ENCODE measurements at regions not wholly inside any gene's neighbourhood (a gene's known extent, or its start where the extent isn't known, plus 50 kb on each side); places are given as distances from the start of the nearest gene placed in this dataset.
"Not testable (repeated sequence)": the region's sequence is repeated elsewhere in the genome, so short reads cannot be mapped to it uniquely, and the experiment has no call there.

DNA sequence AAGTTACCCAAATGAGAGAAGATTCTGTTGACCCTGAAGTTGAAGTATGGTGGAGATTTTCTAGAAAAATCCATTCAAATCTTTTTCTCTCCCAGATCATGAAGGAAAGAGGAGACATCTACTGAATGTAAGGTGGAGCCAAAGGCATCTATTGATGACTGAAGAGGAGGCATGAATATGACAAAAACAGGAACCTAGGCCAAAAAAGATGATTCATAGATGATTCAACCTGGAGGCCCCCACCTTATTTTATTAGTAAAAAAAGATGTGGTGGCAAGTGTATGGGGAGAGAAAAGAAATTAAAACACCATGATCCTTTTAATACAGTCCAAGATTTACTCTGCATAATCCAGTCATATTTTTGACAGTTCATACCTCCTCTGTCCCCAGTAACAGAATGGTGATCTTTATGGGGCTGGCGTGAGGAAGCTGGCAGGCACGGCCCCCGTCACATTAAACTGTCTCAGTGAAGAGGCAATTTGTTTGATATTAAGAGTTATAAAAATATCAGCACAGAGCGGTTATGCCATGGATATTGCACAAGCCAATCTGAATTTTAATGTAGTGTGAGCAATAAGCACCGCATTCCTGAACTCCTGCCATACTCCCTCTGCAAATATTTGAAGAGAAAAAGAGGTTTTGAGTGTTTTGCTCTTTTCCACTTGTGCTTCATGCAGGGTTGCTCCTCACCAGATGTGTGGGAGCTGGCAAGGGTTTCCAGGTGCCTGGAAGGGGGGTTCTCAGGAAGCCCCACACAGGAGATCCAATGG lies 94.4 kb downstream of the TRIM43 start:
- peak; percentile 56 for DNase-seq (ENCODE audit: low spot score)

DNA sequence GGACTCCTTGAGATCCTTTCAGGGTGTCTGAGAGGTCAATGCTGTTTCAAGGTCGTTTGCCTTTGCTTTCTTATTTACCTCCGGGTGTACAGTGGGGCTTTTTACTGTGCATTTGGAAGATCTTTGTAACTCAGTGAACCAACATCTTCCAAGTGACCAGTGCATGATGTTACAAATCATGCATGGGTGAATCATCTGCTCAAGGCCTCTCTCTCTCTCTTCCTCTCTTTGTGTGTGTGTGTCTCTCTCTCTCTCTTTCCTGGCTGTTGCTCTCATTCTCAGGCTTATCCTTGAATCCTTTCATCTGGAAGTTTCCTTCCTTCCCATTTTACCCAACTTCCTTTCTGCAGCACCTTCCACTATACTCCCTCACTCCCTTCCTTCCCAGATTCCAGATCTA lies 96.1 kb downstream of the TRIM43 start:
- peak; percentile 73 for DNase-seq (ENCODE audit: low spot score)

DNA sequence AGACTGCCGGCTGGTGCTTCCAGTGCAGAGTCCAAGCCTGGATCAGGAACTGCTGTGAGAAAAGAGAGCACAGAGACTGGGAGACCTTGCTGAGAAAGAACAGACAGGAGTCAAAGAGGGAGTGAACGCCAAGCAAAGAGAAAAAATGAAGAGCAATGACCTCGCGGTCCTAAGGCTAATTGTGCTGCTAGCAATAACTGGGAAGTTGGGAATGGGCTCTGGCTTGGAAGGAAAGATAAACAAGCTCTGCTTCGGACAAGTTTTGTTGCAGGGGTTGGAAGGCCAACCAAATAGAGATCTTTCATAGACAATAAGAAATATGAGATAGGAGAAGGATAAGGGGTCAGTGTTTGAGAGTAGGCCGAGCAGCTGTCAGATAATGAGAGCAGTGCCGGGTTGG lies 99.4 kb downstream of the TRIM43 start:
- DNase-seq (ENCODE audit: low spot score): not testable (repeated sequence)

DNA sequence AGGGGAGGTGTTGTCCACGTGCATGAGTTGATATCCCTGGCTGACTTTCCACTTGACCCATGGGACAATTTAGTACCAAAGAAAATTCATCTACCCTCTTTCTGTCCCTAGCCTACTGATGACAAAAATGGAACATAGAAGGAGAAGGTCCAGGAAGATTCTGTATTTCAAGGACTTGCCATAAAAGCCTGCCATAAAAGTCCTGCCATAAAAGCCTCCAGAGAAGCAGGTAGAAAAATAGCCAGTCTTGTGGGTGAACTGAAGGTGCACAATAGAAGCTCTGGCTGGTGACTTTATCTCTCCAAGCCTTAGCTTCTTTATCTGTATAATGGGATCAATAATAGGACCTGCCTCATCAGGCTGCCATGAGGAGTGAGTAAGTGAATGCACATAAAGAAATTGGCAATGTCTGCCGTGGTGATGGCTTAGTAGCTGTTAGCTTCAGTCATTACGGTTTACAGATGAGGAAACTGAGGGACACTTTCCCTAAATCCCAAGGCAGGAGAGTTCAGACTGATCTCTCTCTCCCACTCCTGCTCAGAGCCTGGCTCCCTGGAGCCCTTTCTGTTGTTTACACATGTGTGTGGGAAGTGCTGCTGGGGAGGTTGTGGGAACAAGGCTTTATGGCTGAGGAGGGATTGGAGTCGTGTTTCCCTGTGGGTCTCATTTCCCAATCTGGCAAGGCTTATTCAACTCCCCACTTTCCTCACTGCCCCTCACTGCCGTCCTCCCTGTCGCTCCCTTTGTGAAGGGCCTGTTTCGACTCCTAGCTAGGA lies 101.5 kb downstream of the TRIM43 start:
- DNase-seq (ENCODE audit: low spot score): not testable (repeated sequence)

DNA sequence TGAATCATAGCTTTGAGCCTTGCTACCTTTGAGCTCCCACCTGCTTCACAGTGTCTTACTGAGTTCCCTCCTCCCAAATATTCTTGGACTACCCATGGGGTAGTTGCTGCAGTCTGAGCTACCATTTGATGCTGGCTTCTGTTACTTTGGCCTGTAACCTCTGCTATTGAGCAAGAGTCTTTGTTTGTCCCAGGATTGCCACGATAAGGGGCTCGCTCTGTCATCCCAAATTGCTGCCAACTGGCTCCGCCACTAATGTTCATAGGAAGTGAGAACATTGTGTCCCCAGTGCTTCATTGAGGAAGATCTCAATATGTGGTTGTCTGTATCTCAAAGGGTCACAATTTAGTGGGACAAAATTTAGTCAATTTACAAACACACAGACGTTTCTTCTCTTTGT lies 103.8 kb downstream of the TRIM43 start:
- no peak for DNase-seq (ENCODE audit: low spot score)

DNA sequence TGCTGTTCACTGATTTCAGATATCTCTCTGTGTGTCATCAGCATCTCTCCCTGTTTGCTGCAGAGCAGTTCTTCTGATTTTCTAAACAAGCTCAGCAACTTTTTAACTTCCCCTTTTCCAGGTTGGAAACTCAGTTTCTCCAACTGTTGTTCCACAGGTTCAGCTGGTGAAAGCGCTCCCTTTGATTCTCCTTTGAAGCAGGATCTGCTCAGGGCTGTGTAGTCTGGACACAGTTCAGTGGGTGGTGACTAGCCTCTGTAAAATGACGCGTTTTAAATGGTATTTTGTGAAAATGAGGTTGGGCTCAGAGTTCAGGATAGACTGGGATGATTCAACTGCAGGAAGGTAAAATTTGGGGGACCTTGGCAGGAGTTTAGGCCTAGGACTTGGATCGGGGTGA lies 106.3 kb downstream of the TRIM43 start:
- no peak for DNase-seq (ENCODE audit: low spot score)

DNA sequence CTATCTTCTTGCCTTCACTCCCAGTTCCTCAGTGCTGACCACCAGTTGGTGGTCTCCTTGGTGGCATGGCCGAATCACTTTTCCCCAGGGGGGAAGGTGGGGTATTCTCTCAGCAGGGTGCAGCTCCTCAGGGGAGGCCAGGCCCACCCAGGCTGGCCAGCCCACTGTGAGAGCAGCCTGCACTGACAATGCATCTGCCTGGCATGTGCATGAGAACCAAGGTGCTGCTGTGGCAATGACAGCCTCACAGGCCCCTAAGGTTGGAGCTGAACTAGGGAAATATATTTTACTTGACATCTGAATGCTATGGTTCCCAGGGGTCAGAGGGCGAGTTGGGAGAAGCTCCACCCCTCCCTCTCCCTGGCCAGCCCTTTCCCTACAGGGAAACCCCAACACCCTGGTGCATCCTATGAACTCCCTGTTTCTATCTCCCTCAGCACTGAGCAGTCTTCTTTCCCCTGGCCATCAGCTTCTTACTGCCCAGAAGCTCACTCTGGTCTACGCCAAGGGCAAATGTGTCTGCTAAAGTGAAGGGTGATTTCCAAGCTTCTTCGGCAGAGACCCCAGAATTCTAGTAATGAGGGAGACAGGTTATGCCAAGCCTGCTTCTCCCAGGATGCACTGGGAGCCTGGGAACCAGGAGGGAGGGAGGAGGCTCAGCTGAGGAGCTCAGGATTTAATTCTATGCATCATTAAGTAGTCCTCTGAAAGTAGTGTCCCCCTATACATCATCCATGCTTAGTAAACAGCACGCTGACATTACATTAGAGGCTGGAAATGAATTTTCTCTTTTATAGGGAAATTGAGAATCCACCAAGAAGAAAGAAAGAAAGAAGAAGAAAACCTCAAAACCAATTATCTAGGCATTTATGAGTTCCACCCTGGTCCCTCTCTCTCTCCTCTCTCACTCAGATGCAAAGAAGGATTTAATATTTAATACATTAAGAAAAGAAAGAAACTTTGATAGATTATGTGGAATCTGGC lies 107.7 kb downstream of the TRIM43 start:
- DNase-seq (ENCODE audit: low spot score): not testable (repeated sequence)

DNA sequence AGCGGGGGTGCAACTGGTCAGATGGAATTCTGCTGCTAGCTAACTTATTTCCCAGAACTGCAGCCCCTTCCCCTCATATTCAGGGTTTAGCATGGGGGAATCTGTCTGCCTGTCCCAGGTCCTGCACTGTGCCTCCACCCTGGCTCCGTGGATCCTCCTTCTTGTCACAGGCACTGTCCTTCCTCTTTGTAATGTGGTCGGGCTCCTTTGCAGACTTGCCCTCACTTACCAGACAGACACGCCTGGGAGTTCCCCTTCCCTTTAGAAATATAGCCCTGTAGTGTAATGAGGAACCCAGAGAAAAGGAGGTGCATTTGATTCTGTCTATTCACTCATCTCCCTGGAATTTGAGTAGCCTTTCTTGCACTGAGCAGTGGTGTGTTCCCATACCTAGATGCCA lies 108.7 kb downstream of the TRIM43 start:
- DNase-seq (ENCODE audit: low spot score): no peak

DNA sequence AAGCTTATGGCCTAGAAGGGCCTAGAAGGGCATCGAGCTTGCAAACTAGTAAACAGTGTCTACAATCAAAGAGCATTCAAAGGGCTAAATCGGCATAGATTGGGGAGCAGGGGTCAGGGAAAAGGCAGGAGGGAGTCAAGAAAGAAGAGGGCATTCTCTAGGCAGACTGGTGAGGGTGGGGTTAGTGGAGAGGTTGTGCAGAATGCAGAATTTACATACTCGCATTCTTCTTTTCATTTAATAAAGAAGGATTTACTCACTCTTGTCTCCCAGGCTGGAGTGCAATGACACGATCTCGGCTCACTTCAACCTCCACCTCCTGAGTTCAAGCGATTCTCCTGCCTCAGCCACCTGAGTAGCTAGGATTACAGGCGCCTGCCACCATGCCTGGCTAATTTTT lies 110.7 kb downstream of the TRIM43 start:
- DNase-seq (ENCODE audit: low spot score): no peak

DNA sequence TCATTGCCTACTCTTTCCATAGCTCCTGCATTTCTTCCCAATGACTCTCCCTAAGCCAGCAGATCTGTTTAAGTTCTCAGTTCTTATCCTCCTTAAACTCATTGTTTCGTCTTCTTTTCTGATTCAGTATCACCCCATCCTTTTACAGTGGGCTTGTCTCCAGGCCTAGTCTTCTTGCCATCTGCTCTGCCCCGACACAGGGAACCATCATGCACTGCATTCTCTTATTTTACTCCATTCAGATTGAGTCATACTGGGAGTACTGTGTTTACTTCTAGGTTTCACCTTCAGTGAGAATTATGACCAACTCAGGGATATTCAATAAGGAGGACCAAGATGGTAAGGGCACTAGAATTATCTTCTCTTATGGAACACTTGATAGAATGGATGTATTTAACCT lies 115.4 kb downstream of the TRIM43 start:
- not testable (repeated sequence) for DNase-seq (ENCODE audit: low spot score)

DNA sequence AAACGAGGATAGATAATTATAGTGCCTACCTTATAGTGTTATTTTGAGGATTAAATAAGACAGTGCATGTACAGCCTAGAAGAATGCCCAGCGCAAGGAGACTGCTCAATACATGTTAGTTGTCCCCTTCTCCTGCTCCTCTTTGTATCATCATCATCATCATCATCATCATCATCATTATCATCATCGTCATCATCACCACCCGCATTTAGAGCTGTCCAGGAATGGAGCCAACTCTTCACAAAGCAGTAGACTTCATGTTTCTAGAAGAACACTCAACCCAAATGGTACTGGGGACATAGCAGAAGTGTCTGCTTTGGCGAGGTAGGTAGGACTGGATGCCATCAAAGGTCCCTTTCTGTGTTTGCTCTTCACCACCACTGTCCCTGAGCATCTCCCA lies 116.0 kb downstream of the TRIM43 start:
- DNase-seq (ENCODE audit: low spot score): no peak

DNA sequence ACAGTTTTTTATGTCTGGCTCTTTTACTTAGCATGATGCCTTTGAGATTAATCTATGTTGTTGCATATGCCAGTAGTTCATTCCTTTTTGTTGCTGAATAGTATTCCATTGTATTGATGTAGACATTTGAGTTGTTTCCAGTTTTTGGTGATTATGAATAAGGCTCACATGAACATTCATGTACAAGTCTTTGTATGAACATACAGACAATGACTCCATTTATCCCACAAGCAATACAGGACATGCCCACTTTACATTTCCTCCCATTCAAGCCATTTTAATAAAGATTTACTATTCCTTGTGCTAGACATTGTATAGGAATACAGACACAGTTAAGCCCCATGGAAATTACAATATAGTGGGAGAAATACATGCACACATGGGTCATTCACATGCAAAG lies 118.0 kb downstream of the TRIM43 start:
- no peak for DNase-seq (ENCODE audit: low spot score)

DNA sequence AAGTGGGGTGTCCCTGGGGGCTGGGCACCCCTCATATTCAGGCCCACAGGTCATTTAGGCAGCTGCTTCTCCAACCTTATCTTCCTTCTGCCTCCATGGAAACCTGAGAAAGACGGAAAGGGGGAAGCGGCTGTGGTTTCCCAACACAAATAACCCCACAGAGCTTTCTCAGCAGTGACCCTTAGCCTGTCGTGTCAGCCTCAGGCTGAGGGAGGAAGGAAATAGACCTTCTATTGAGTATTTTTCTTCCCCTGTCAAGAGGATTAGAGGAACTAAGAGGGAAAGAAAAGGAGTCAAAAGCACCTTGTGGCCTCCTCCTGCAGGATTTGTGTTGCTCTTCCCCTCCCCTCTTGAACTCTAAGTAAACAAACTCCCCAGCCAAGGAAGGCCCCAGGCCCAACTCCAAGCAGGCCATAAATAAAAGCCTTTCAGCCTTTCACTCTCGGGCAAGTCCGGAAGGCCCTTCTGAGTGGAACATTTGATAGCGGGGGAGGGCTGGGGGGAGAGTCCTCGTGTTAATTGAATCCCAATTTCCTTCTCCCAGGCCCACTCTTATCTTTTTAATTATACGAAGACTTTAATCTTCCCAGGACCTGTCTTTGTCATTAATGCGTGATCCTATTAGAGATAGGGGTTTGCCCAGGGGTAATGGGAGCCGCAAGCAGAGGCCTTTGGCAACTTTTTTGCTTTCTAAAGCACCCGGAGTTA lies 121.8 kb downstream of the TRIM43 start:
- DNase-seq (ENCODE audit: low spot score): not testable (repeated sequence)

DNA sequence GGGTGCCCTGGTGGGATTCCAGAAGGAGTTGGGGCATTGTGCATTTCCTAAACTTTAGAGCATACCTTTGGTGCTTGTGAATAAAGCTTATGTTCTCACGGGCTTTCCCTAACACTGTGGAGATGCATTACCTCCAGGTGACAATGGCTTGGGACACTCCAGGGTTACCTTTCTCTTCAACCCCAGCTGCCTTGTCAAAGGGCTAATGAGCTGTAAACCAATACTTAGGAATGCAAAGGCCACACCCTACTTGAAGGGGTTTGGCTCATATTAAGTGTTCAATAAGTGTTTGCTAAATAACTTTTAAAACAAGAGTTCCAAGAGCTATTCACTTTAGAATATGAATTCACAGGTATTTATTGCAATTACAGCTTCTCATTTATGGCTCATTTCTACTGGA lies 122.6 kb downstream of the TRIM43 start:
- not testable (repeated sequence) for DNase-seq (ENCODE audit: low spot score)

DNA sequence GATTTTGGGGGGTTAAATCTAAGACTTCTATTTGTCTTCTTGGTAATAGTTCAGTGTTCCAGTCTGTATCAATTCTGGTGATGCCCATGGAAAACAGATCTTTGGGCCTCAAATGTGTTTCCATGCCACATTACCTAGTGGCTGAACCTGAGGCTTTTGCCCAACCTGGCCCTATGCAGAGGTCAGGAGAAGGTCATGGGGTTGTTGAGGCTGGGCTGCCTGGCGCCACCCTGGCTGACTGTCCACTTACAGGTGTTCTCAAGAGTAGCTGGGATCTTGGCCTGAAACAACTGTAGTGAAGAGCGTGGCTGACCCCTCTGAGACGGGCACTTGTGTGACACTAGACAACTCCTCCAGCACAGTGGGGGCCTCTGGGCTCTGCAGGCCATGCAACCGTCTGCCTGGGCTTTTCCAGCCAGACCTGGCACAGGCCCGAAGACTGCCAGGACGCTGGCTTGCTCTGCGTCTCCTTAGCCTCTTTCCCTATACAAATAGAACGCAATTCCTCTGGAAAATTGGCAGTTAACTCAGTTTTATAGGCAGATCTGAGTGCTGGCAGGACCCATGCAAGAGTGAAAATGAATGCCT lies 127.8 kb downstream of the TRIM43 start:
- no peak for DNase-seq (ENCODE audit: low spot score)

DNA sequence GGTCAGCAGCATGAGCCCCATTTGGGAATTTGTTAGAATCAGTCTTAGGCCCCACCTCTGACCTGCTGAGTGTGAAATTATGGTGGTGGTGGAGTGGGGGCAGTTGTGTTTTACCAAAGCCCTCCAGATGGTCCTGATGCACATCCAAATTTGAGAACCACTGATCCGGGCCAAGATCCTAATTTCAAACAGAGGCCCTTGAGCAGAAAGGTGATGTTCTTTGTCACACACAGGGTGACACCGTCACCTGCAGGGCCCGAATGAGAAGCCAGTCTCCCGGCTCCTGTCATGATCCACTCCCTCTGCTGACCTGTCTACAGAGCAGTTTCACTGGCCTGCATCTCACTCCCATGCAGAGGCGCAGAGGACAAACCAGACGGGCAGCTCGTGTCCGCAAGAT lies 129.9 kb downstream of the TRIM43 start:
- DNase-seq (ENCODE audit: low spot score): no peak

DNA sequence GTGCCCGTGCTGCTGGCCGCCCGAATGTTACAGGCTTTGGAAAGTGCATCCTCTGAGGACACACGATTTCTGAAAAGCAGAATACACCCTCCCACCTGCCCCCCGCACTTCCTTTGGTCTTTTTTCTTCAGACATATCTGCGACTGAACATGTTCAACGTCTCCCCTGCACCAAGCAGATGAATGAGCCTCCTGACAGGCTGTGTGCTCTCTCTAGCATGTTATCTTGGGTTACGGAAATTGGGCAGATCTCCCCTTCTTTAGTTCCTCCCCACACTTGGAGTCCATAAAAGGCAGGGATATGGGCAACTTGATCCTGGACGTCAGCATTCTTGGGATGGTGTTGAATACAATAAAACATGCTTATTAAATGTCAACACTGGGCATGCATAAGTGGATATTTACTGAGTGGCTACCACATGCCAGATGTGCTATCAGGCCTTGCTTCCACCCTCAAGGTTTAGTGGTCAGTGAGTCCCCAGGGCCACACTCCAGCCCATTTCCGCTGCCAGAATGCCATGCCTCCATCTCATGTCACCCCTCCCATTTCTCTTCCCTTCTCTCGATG lies 130.4 kb downstream of the TRIM43 start:
- no peak for DNase-seq (ENCODE audit: low spot score)

DNA sequence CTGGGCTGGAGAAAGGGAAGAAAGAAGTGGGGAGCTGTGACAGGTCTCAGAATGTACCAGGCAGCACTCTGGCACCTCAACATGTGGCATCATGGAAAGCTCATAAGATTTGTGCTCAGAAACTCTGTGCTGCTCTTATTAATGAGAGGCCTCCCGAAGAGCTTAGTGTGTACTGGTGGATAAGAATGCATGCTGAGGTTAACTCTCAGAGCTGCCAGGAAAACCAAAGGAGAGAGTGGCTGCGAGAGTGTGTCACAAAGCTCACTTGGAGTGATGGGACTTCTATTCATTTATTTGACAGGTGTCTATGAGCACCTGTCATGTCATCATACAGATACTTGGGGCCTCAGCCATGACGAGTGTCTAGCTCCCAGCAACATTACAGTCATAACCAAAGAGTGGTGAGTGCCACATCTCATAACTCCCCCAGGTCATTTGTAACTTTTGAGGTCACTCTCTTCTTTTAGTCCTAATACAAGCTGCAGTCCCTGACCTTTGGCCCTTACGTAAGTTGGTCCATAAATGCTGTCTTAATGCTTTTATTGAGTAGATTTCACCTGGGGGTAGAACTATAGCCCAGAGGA lies 131.9 kb downstream of the TRIM43 start:
- not testable (repeated sequence) for DNase-seq (ENCODE audit: low spot score)

DNA sequence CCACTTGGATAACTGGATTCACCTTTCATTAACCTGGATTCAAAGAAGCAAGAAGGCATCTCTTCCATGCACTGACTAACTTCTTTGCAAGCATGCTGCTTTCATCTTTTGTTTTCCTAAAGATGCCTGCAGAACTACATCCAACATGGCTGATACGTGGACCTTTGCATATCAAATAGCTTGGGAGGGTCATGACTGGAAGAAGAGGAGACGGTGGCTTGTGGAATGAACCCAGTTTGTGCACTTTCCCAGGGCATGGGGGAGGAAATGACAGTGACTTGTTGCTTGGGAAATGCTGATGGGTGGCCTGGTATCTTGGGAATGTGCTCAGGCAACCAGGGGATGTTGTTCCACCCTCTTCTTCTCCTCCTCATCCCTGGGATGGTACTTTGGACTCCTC lies 133.4 kb downstream of the TRIM43 start:
- not testable (repeated sequence) for DNase-seq (ENCODE audit: low spot score)

DNA sequence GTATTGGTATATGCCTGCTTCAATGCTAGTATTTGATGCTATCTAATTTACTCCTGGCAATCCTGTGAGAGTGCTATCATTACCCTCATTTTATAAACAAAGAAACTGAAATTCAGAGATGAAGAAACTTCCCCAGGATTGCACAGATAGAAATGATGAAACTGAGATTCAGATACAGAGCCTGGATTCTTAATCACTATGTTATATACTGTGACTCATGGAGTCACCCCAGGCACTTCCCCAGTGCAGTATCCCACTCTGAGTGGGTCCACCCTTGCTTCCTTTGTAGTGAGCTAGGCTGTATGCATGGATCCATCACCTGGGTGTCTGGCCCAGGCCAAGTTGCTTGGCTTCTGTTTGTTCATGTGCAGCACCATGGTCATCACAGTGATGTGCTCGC lies 133.9 kb downstream of the TRIM43 start:
- DNase-seq (ENCODE audit: low spot score): not testable (repeated sequence)
